ENCODE measurements at regions not wholly inside any gene's neighbourhood (a gene's known extent, or its start where the extent isn't known, plus 50 kb on each side); places are given as distances from the start of the nearest gene placed in this dataset.

GRCh38 chr2:564471-565181 is 112.6 kb downstream of the TMEM18 start (continued):
- no peak for TF ChIP-seq ZNF318 (CRISPR knock-in tag; IDR thresholded peaks at IDR 0.05)
- TF ChIP-seq ELF3 (CRISPR knock-in tag; IDR thresholded peaks at IDR 0.05): no peak
- no peak for TF ChIP-seq ZBTB43 (CRISPR knock-in tag; conservative IDR thresholded peaks at IDR 0.05)
- TF ChIP-seq ZNF468 (CRISPR knock-in tag; IDR thresholded peaks at IDR 0.05): no peak
- TF ChIP-seq ARNT (IDR thresholded peaks at IDR 0.05): no peak
- TF ChIP-seq ZNF543 (CRISPR knock-in tag; IDR thresholded peaks at IDR 0.05): no peak
- no peak for TF ChIP-seq ZSCAN30 (CRISPR knock-in tag; IDR thresholded peaks at IDR 0.05)
- no peak for TF ChIP-seq ZNF558 (CRISPR knock-in tag; IDR thresholded peaks at IDR 0.05; ENCODE audit: borderline replicate concordance)
- no peak for TF ChIP-seq TARDBP (CRISPR knock-in tag; IDR thresholded peaks at IDR 0.05)
- no peak for TF ChIP-seq ATF5 (CRISPR knock-in tag; IDR thresholded peaks at IDR 0.05; ENCODE audit: low read depth)
- no peak for TF ChIP-seq ZNF674 (CRISPR knock-in tag; IDR thresholded peaks at IDR 0.05; ENCODE audit: low read depth)
- no peak for TF ChIP-seq SRY (CRISPR knock-in tag; IDR thresholded peaks at IDR 0.05)
- no peak for TF ChIP-seq ARHGAP35 (CRISPR knock-in tag; IDR thresholded peaks at IDR 0.05; ENCODE audit: borderline replicate concordance)
- TF ChIP-seq POGZ (CRISPR knock-in tag; IDR thresholded peaks at IDR 0.05): no peak
- TF ChIP-seq NR3C1 (CRISPR knock-in tag; IDR thresholded peaks at IDR 0.05): no peak

Data from HepG2 (cell line).